Peyer's patch (tissue), 4 donors: ENCODE measurements at regions not wholly inside any gene's neighbourhood (a gene's known extent, or its start where the extent isn't known, plus 50 kb on each side); places are given as distances from the start of the nearest gene placed in this dataset.

ENCODE experiments used
- DNase-seq, 3 donors: peaks; one replicate each; pipeline ENCODE4 v3.0.0-alpha.2; 2017 to 2019
- H3K27ac ChIP-seq, 4 donors: fragments of 200-600 bp; sonication (generic); one replicate each; pipeline ENCODE4 v1.5.1; 2016 to 2019
- H3K27me3 ChIP-seq, 2 donors: fragments of 200-600 bp; sonication (generic); one replicate each; pipeline ENCODE4 v1.5.1; 2019
- H3K36me3 ChIP-seq, 3 donors: fragments of 200-600 bp; sonication (generic); one replicate each; pipeline ENCODE4 v1.5.1; 2016 to 2019
- H3K4me1 ChIP-seq, 4 donors: fragments of 200-600 bp; sonication (generic); one replicate each; pipeline ENCODE4 v1.5.1; 2016 to 2019
- H3K4me3 ChIP-seq, 4 donors: fragments of 200-600 bp; sonication (generic); 1 replicate in 3 of 4; 2 replicates in 1 of 4; pipeline ENCODE4 v1.5.1; 2016 to 2019; ENCODE audit warnings: mild to moderate bottlenecking in 1 of 4
- H3K9me3 ChIP-seq, 4 donors: fragments of 200-600 bp; sonication (generic); one replicate each; pipeline ENCODE4 v1.5.1; 2016 to 2019; ENCODE audit warnings: mild to moderate bottlenecking in 1 of 4
- POLR2A ChIP-seq, 2 donors: fragments of 450-650 bp; IDR thresholded peaks; one replicate each; pipeline ENCODE4 v1.5.1; 2017; ENCODE audit warnings: antibody characterized with exemption in 2 of 2, mild to moderate bottlenecking in 2 of 2, moderate library complexity in 2 of 2
- TF ChIP-seq, protein P1 (sequence below), 6 experiments: fragments of 450-650 bp in 4 of 6; fragments of 200-600 bp in 2 of 6; sonication (generic) in 1 of 6; IDR thresholded peaks; one replicate each; pipeline ENCODE4 v1.5.1; 2017 to 2019; ENCODE audit warnings: antibody characterized with exemption in 6 of 6, mild to moderate bottlenecking in 3 of 6, moderate library complexity in 1 of 6

DNA sequence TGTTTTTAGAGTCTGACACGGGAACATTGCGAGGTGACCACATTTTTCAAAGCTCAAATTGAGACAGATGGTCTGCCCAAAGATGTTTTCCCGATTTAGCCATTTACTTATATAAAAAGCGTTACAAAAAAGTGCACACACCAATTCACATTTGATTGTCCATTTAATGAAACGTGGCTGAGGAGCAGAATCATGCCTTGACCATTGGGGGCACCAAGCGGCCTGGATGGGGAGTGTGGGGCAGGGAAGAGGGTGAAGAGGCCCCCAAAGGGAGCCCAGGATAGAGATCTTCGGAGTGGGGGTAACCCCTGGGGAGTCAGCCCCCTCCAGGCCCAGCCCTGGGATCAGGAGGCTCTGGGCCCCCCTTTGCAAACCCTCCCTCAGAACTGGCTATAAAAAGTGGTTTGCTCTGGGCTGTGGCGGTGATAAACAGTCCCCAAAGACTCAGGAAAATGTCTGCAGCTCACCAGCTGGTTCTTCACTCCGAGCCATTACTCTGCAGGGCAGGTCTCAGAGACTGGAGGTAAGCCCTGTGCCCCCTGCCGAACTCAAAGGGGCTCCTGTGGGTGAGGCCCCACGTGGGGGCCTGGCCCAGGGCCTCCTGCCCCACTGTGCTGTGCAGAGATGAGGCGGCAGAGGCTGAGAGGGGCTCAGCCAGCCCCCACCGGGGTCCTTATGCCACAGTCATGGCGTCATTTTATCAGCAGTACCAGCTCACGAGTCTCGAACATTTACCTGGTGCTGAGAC, 105.9 kb upstream of the SEC14L1 start:
- no peak overlapping the region for H3K4me3 ChIP-seq
- DNase-seq: no peak
- no peaks in the 10 kb centered on the region for H3K9me3 ChIP-seq
- H3K27me3 ChIP-seq: no peaks in the 10 kb centered on the region
- H3K4me1 ChIP-seq: no peaks in the 10 kb centered on the region
- H3K36me3 ChIP-seq: no peaks in the 10 kb centered on the region
- TF ChIP-seq, protein P1, sequence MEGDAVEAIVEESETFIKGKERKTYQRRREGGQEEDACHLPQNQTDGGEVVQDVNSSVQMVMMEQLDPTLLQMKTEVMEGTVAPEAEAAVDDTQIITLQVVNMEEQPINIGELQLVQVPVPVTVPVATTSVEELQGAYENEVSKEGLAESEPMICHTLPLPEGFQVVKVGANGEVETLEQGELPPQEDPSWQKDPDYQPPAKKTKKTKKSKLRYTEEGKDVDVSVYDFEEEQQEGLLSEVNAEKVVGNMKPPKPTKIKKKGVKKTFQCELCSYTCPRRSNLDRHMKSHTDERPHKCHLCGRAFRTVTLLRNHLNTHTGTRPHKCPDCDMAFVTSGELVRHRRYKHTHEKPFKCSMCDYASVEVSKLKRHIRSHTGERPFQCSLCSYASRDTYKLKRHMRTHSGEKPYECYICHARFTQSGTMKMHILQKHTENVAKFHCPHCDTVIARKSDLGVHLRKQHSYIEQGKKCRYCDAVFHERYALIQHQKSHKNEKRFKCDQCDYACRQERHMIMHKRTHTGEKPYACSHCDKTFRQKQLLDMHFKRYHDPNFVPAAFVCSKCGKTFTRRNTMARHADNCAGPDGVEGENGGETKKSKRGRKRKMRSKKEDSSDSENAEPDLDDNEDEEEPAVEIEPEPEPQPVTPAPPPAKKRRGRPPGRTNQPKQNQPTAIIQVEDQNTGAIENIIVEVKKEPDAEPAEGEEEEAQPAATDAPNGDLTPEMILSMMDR (IDR thresholded peaks at IDR 0.05): no peak
- no peak for TF ChIP-seq POLR2A (IDR thresholded peaks at IDR 0.05)
- no peak overlapping the region for H3K27ac ChIP-seq

DNA sequence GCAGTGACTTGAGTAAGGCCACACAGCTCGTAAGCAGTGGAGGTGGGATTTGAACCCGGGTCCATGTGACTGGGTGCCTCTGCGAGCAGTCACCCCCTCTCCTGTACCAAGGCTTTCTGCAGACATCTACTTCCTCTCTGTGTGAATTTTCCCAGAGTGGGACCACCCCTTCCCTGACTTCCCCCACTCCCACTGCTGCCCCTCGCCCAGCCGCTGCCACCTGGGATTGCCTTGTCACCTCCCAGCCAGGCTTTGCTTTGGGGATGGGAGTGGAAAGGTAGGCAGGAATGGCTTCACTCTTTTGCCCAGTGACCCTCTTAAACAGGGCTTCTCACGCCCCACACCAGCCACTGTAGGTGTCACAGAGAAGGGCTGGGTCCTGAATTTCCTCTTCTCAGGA, 105.2 kb upstream of the SEC14L1 start:
- H3K36me3 ChIP-seq: no peaks in the 10 kb centered on the region

GRCh38 chr17:77036136-77036840, 104.5 kb upstream of the SEC14L1 start:
- DNase-seq: no peak
- TF ChIP-seq POLR2A (IDR thresholded peaks at IDR 0.05): no peak
- TF ChIP-seq, protein P1 (IDR thresholded peaks at IDR 0.05): no peak
- no peaks in the 10 kb centered on the region for H3K36me3 ChIP-seq
- no peaks in the 10 kb centered on the region for H3K27me3 ChIP-seq
- no peaks in the 10 kb centered on the region for H3K9me3 ChIP-seq
- no peak overlapping the region for H3K4me3 ChIP-seq
- H3K4me1 ChIP-seq: no peaks in the 10 kb centered on the region
- no peak overlapping the region for H3K27ac ChIP-seq

More for the DNA sequence above, 105.2 kb upstream of the SEC14L1 start:
- Histone ChIP-seq H3K4me1 (no peaks in the 10 kb centered on the region), H3K9me3 (no peaks in the 10 kb centered on the region), H3K27me3 (no peaks in the 10 kb centered on the region), H3K4me3 (no peak overlapping the region), H3K27ac (no peak overlapping the region)
- DNase-seq: no peak
- no peak for TF ChIP-seq POLR2A (IDR thresholded peaks at IDR 0.05)
- TF ChIP-seq, protein P1 (IDR thresholded peaks at IDR 0.05): no peak

DNA sequence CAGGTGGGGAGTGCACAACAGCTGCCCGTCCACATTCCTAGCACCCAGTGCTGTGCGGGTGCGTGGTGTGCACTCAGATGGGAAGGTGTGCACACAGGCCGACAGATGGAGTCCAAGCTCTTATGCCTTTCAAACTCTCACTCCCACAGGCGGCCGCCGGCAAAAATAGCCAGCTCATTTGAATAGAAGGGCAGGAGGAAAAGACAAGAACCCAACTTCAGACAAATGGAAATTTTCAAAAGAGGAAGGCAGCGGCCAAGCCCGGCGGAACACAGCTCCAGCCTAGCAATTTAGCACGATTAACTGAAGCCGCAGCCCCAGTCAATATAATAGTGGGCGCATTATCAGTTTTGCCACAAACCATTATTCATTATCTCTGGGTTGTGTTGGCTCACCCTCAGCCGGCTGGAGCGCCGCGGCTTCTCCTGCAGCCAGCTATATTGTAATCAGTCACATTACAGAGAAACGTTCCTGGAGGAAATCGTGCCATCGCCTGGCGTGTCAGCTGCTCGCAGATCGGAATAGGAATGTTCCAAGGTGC, 103.9 kb upstream of the SEC14L1 start:
- no peak overlapping the region for H3K4me3 ChIP-seq
- no peaks in the 10 kb centered on the region for H3K4me1 ChIP-seq
- no peaks in the 10 kb centered on the region for H3K27me3 ChIP-seq
- H3K27ac ChIP-seq: no peak overlapping the region
- no peaks in the 10 kb centered on the region for H3K36me3 ChIP-seq
- no peaks in the 10 kb centered on the region for H3K9me3 ChIP-seq
- TF ChIP-seq, protein P1 (IDR thresholded peaks at IDR 0.05): no peak
- TF ChIP-seq POLR2A (IDR thresholded peaks at IDR 0.05): no peak
- DNase-seq: peak in 2 of 3 donors; percentile 57 to 58

DNA sequence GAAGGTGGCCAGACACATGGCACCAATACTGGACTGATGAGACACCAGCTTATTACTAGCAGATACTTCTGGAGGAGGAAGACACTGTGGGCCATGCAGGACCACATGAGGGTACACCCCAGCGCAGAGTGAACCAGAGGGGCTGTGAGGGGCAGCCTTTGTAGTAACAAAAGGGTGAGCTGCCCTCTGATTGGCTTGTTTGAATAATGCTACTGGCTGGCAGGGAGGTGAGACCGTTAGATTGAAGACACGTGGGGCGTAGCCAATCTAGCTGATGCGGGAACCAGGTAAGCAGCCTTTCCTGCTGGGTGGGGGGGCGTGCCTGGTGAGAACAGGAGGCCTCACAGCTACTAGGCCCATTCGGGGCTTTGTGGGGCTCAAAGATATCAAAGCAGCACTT, 102.8 kb upstream of the SEC14L1 start:
- Histone ChIP-seq H3K4me1 (no peaks in the 10 kb centered on the region), H3K4me3 (no peak overlapping the region), H3K9me3 (no peaks in the 10 kb centered on the region), H3K27me3 (no peaks in the 10 kb centered on the region), H3K36me3 (no peaks in the 10 kb centered on the region), H3K27ac (no peak overlapping the region)
- TF ChIP-seq POLR2A (IDR thresholded peaks at IDR 0.05): no peak
- TF ChIP-seq, protein P1 (IDR thresholded peaks at IDR 0.05): no peak
- no peak for DNase-seq
